HCT116 (cell line): ENCODE measurements at regions not wholly inside any gene's neighbourhood (a gene's known extent, or its start where the extent isn't known, plus 50 kb on each side); places are given as distances from the start of the nearest gene placed in this dataset.

Source experiments
- ATAC-seq: fragments of 200-7000 bp; cut with Tn5 transposase; 2 replicates; pipeline ENCODE4 v1.9.1; 2020; ENCODE audit warnings: mild to moderate bottlenecking, moderate library complexity
- BruUV-seq: library from RNA; stranded (reverse); fragments of 400-500 nt; replicated peaks from 2 replicates; lab custom pipeline; 2021; lab: Mats Ljungman, UMichigan
- CTCF ChIA-PET: fragments of 300-600 bp; sonication (Branson Sonifier 250); formaldehyde crosslinking; loops from one replicate; lab custom pipeline; 2021; ENCODE audit warnings: antibody characterized with exemption; lab: Charles Lee
- POLR2A ChIA-PET: fragments of 300-600, 350-600 bp; sonication (Branson Sonifier 250); formaldehyde crosslinking; loops from one replicate; lab custom pipeline; 2021; ENCODE audit warnings: antibody characterized with exemption; lab: Charles Lee
- RAD21 ChIA-PET, 2 experiments: fragments of 300-600 bp; sonication (Branson Sonifier 250); formaldehyde crosslinking; loops; one replicate each; lab custom pipeline; 2023; ENCODE audit warnings: low total read pairs in 2 of 2; ENCODE audit not compliant: uncharacterized antibody in 2 of 2, unreplicated experiment in 2 of 2, low non-redundant PET in 1 of 2; lab: Charles Lee
- DNase-seq: peaks from one replicate; pipeline ENCODE4 v3.0.0-alpha.2; 2010; ENCODE audit warnings: low read depth, low spot score
- H2AFZ ChIP-seq: fragments of 200-600 bp; shearing (Covaris generic), sonication (generic); 2 replicates; pipeline ENCODE4 v1.6.1; 2017; ENCODE audit warnings: low read depth, mixed run types, mixed read lengths, antibody characterized with exemption, low read length; ENCODE audit not compliant: poor library complexity, severe bottlenecking
- H3K27ac ChIP-seq: 2 replicates; pipeline ENCODE4 v1.5.1; 2012; ENCODE audit warnings: low read depth, low read length
- H3K27me3 ChIP-seq: fragments of 200-600 bp; sonication (generic); 2 replicates; pipeline ENCODE4 v1.6.1; 2016; ENCODE audit warnings: mixed run types, low read length, mixed read lengths; ENCODE audit not compliant: insufficient read depth
- H3K36me3 ChIP-seq, 2 experiments: fragments of 200-500 bp in 1 of 2; fragments of 200-600 bp in 1 of 2; sonication (Bioruptor generic) in 1 of 2; sonication (generic) in 1 of 2; 2 replicates each; pipeline versions ENCODE4 v1.5.1 to v1.6.1; 2014 to 2016; ENCODE audit warnings: low read length in 2 of 2, inconsistent platforms in 1 of 2, mixed read lengths in 1 of 2, mixed run types in 1 of 2; ENCODE audit not compliant: insufficient read depth in 2 of 2, control insufficient read depth in 1 of 2
- H3K4me1 ChIP-seq, 2 experiments: fragments of 200-600 bp in 1 of 2; sonication (generic) in 1 of 2; 2 replicates each; pipeline versions ENCODE4 v1.5.1 to v1.6.1; 2012 to 2017; ENCODE audit warnings: low read length in 2 of 2, inconsistent platforms in 1 of 2, mild to moderate bottlenecking in 1 of 2, mixed read lengths in 1 of 2, mixed run types in 1 of 2, moderate library complexity in 1 of 2; ENCODE audit not compliant: insufficient read depth in 2 of 2, control insufficient read depth in 1 of 2
- H3K4me2 ChIP-seq: fragments of 200-600 bp; sonication (generic); 2 replicates; pipeline ENCODE4 v1.6.1; 2017; ENCODE audit warnings: mixed run types, low read length, mixed read lengths
- H3K4me3 ChIP-seq, 2 experiments: fragments of 200-600 bp in 1 of 2; sonication (generic) in 1 of 2; replicated peaks in 1 of 2; 2 replicates each; pipeline ENCODE4 v1.5.1; 2011 to 2016; ENCODE audit warnings: low read length in 2 of 2, control low read depth in 1 of 2, low read depth in 1 of 2, mild to moderate bottlenecking in 1 of 2, mixed read lengths in 1 of 2, mixed run types in 1 of 2
- H3K79me2 ChIP-seq: fragments of 200-600 bp; sonication (generic); 2 replicates; pipeline ENCODE4 v1.6.1; 2017; ENCODE audit warnings: mild to moderate bottlenecking, mixed run types, low read length, moderate library complexity, mixed read lengths; ENCODE audit not compliant: insufficient read depth
- H3K9ac ChIP-seq: fragments of 200-600 bp; sonication (generic); 2 replicates; pipeline ENCODE4 v1.6.1; 2016; ENCODE audit warnings: low read length, mixed read lengths
- H3K9me2 ChIP-seq: fragments of 200-600 bp; sonication (generic), shearing (Covaris generic); 2 replicates; pipeline ENCODE4 v1.6.1; 2017; ENCODE audit warnings: mixed run types, mild to moderate bottlenecking, moderate library complexity; ENCODE audit not compliant: insufficient read depth
- H3K9me3 ChIP-seq, 2 experiments: fragments of 200-500 bp in 1 of 2; fragments of 200-600 bp in 1 of 2; sonication (Bioruptor generic) in 1 of 2; sonication (generic) in 1 of 2; 2 replicates each; pipeline ENCODE4 v1.6.1; 2014 to 2017; ENCODE audit warnings: low read length in 2 of 2, mixed read lengths in 2 of 2, inconsistent platforms in 1 of 2, low read depth in 1 of 2, mild to moderate bottlenecking in 1 of 2, mixed run types in 1 of 2, moderate library complexity in 1 of 2; ENCODE audit not compliant: control insufficient read depth in 1 of 2, insufficient read depth in 1 of 2
- H4K20me1 ChIP-seq: fragments of 200-600 bp; sonication (generic), shearing (Covaris generic); 2 replicates; pipeline ENCODE4 v1.6.1; 2017; ENCODE audit warnings: mixed run types, mild to moderate bottlenecking, moderate library complexity; ENCODE audit not compliant: insufficient read depth
- ATF3 ChIP-seq: IDR thresholded peaks from 2 replicates; pipeline ENCODE4 v1.6.1; 2012
- ELF1 ChIP-seq: IDR thresholded peaks from 2 replicates; pipeline ENCODE4 v1.6.1; 2012; ENCODE audit warnings: low read depth, borderline replicate concordance
- EZH2 ChIP-seq: fragments of 200-600 bp; sonication (generic); IDR thresholded peaks from 2 replicates; pipeline ENCODE4 v1.6.1; 2017; ENCODE audit warnings: antibody characterized with exemption, mixed run types
- EZH2phosphoT487 ChIP-seq: fragments of 200-600 bp; IDR thresholded peaks from 2 replicates; pipeline ENCODE4 v1.6.1; 2018; ENCODE audit warnings: antibody characterized with exemption, borderline replicate concordance
- FOSL1 ChIP-seq: IDR thresholded peaks from 2 replicates; pipeline ENCODE4 v1.6.1; 2012; ENCODE audit warnings: low read depth
- MAX ChIP-seq: IDR thresholded peaks from 2 replicates; pipeline ENCODE4 v1.6.1; 2012
- RAD21 ChIP-seq: IDR thresholded peaks from 2 replicates; pipeline ENCODE4 v1.6.1; 2012; ENCODE audit warnings: low read depth, mild to moderate bottlenecking
- REST ChIP-seq: IDR thresholded peaks from 2 replicates; pipeline ENCODE4 v1.6.1; 2012; ENCODE audit warnings: low read depth
- SIN3A ChIP-seq: IDR thresholded peaks from 2 replicates; pipeline ENCODE4 v1.6.1; 2012; ENCODE audit warnings: low read depth
- SRF ChIP-seq: IDR thresholded peaks from 2 replicates; pipeline ENCODE4 v1.6.1; 2012; ENCODE audit warnings: low read depth
- YY1 ChIP-seq: IDR thresholded peaks from 2 replicates; pipeline ENCODE4 v1.6.1; 2011; ENCODE audit warnings: low read length, low read depth, moderate library complexity, mild to moderate bottlenecking; ENCODE audit not compliant: insufficient replicate concordance; ENCODE audit errors: extremely low read depth
- ZNF274 ChIP-seq: fragments of 200-500 bp; sonication (Bioruptor generic); IDR thresholded peaks from 2 replicates; pipeline ENCODE4 v1.6.1; 2014; ENCODE audit warnings: mild to moderate bottlenecking, low read depth, low read length, inconsistent platforms
- intact Hi-C: fragments of 100-400 bp; cut with micrococcal nuclease; formaldehyde crosslinking; loops from 2 replicates; pipeline ENCODE4 v1.10.0; 2022

GRCh38 chr3:177855021-177855420, 657.7 kb upstream of the TBL1XR1 start:
- ChIA-PET POLR2A (no interaction called here), RAD21 (no interaction called here), CTCF (no interaction called here)
- Histone ChIP-seq H3K4me3 (no peak overlapping the region), H3K79me2 (no peaks in the 10 kb centered on the region), H4K20me1 (no peaks in the 10 kb centered on the region), H3K4me1 (no peaks in the 10 kb centered on the region), H3K4me2 (no peak overlapping the region), H3K9me2 (no peaks in the 10 kb centered on the region), H2AFZ (no peak overlapping the region), H3K36me3 (no peaks in the 10 kb centered on the region), H3K9me3 (no peaks in the 10 kb centered on the region), H3K27ac (no peak overlapping the region), H3K9ac (no peak overlapping the region), H3K27me3 (no peaks in the 10 kb centered on the region)
- TF ChIP-seq ZNF274 = no peak
- no peak for TF ChIP-seq FOSL1
- no peak for TF ChIP-seq EZH2phosphoT487
- no peak for TF ChIP-seq YY1
- no peak for TF ChIP-seq SIN3A
- TF ChIP-seq REST = no peak
- no peak for TF ChIP-seq RAD21
- no peak for TF ChIP-seq SRF
- no peak for TF ChIP-seq ATF3
- no peak for TF ChIP-seq MAX
- TF ChIP-seq ELF1 = no peak
- no peak for TF ChIP-seq EZH2
- intact Hi-C loops = loop anchor here (5.0 kb wide), 1 partner anchor 502 kb away; no protein-coding TSS in a partner anchor
- no TSS peak for BruUV-seq
- ATAC-seq (no peak), DNase-seq (no peak)
